Panc1 (cell line): ENCODE measurements at regions not wholly inside any gene's neighbourhood (a gene's known extent, or its start where the extent isn't known, plus 50 kb on each side); places are given as distances from the start of the nearest gene placed in this dataset.

ENCODE experiments used
- ATAC-seq: fragments of 200-7000 bp; cut with Tn5 transposase; 2 replicates; pipeline ENCODE4 v1.9.1; 2020; ENCODE audit warnings: mild to moderate bottlenecking, moderate library complexity
- BruUV-seq: library from RNA; stranded (reverse); fragments of 400-500 nt; replicated peaks from 2 replicates; lab custom pipeline; 2021; lab: Mats Ljungman, UMichigan
- CTCF ChIA-PET: fragments of 300-600 bp; sonication (Branson Sonifier 250); formaldehyde crosslinking; loops from one replicate; lab custom pipeline; 2022; ENCODE audit warnings: antibody characterized with exemption; lab: Charles Lee
- POLR2A ChIA-PET: fragments of 300-600 bp; sonication (Branson Sonifier 250); formaldehyde crosslinking; loops from one replicate; lab custom pipeline; 2022; ENCODE audit warnings: antibody characterized with exemption; lab: Charles Lee
- DNase-seq: peaks from one replicate; pipeline ENCODE4 v3.0.0-alpha.2; 2010; ENCODE audit warnings: low read depth, low spot score
- H3K27ac ChIP-seq: 2 replicates; pipeline ENCODE4 v1.5.1; 2011; ENCODE audit warnings: mild to moderate bottlenecking, low read length, inconsistent platforms
- H3K27me3 ChIP-seq: fragments of 200-500 bp; sonication (Bioruptor generic); 2 replicates; pipeline ENCODE4 v1.6.0; 2014; ENCODE audit warnings: low read length, inconsistent platforms; ENCODE audit not compliant: control insufficient read depth, insufficient read depth
- H3K36me3 ChIP-seq: fragments of 200-500 bp; sonication (Bioruptor generic); 2 replicates; pipeline ENCODE4 v1.5.1; 2014; ENCODE audit warnings: inconsistent platforms, mild to moderate bottlenecking, low read length, moderate library complexity; ENCODE audit not compliant: control insufficient read depth, insufficient read depth
- H3K4me1 ChIP-seq: 2 replicates; pipeline ENCODE4 v1.5.1; 2011; ENCODE audit warnings: inconsistent platforms, mild to moderate bottlenecking, low read length, moderate library complexity; ENCODE audit not compliant: control insufficient read depth, insufficient read depth
- H3K4me3 ChIP-seq, 2 experiments: 2 replicates each; pipeline ENCODE4 v1.5.1; 2011 to 2012; ENCODE audit warnings: low read depth in 2 of 2, low read length in 2 of 2, mild to moderate bottlenecking in 2 of 2, inconsistent platforms in 1 of 2, moderate library complexity in 1 of 2
- H3K9me3 ChIP-seq: fragments of 200-500 bp; sonication (Bioruptor generic); 2 replicates; pipeline ENCODE4 v1.5.1; 2014; ENCODE audit warnings: low read depth, mild to moderate bottlenecking, inconsistent platforms, low read length, moderate library complexity; ENCODE audit not compliant: control insufficient read depth, insufficient read depth
- POLR2AphosphoS5 ChIP-seq: IDR thresholded peaks from 2 replicates; pipeline ENCODE4 v1.6.1; 2012; ENCODE audit warnings: mild to moderate bottlenecking, low read depth, low read length, moderate library complexity
- SIN3A ChIP-seq: IDR thresholded peaks from 2 replicates; pipeline ENCODE4 v1.6.1; 2012; ENCODE audit warnings: low read depth, mild to moderate bottlenecking, low read length, moderate library complexity, borderline replicate concordance; ENCODE audit not compliant: insufficient read depth
- TCF7L2 ChIP-seq: IDR thresholded peaks from 2 replicates; pipeline ENCODE4 v1.6.1; 2011; ENCODE audit warnings: mild to moderate bottlenecking, low read depth, low read length, inconsistent platforms
- in situ Hi-C: cut with HindIII; loops from 2 replicates; pipeline ENCODE4 v1.10.0; 2016; ENCODE audit warnings: low sequenced_read_pairs, low pct_unique_long_range_greater_than_20kb
- intact Hi-C: fragments of 100-400 bp; cut with micrococcal nuclease; formaldehyde crosslinking; loops from one replicate; pipeline ENCODE4 v1.10.0; 2022; ENCODE audit not compliant: unreplicated experiment
- TF ChIP-seq, protein P1 (sequence below), 2 experiments: IDR thresholded peaks; 2 replicates each; pipeline ENCODE4 v1.6.1; 2011 to 2012; ENCODE audit warnings: low read depth in 2 of 2, control low read depth in 1 of 2, low read length in 1 of 2, mild to moderate bottlenecking in 1 of 2, moderate library complexity in 1 of 2; ENCODE audit not compliant: insufficient read depth in 1 of 2
- TF ChIP-seq, protein P2 (sequence below): fragments of 450-650 bp; IDR thresholded peaks from 2 replicates; pipeline ENCODE4 v1.5.1; 2017; ENCODE audit warnings: mild to moderate bottlenecking

DNA sequence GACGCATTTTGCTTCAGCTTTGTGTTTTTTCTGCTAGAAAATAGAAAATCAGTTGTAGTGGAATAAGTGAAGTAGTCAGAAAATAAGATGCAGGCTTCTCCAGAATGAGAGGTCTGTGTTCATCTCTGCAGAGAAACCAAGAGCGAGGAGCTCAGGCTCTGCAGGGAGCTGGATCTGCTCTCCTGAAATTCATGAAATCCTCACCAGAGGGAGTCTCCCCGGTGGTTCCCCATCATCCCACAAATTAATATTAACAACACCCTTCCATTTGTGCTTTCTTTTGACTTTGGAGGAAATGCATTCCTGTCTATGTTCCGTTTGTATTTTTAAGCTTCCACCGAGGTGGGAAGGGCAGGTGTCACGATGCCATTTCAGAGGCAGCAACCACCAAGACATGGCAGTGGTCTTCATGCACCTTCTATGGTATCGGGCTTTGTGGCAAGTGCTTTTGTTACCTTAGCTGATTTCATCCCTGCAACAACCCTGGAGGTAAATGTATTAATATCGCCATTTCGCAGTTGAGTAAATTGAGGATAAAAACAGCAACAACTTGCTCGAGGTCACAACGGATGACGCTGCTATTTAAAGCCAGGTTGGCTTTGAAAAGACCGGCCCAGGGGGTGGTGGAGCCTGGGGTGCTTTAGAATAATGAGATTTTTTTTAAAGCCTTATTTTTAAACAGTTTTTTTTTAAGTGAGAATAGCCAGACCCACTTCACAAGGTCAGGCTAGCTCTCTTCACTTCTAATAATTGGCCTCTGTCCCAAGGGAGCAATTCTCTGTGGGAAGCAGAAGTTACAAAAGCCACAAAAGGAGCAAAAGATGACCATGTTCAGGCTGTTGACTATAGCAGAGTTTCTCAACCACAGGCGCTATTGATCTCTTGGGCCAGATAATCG, 367.6 kb upstream of the ERCC4 start:
- ChIA-PET POLR2A (no interaction called here), CTCF (no interaction called here)
- DNase-seq (no peak), ATAC-seq (no peak)
- TF ChIP-seq POLR2AphosphoS5: no peak
- TF ChIP-seq, protein P1, sequence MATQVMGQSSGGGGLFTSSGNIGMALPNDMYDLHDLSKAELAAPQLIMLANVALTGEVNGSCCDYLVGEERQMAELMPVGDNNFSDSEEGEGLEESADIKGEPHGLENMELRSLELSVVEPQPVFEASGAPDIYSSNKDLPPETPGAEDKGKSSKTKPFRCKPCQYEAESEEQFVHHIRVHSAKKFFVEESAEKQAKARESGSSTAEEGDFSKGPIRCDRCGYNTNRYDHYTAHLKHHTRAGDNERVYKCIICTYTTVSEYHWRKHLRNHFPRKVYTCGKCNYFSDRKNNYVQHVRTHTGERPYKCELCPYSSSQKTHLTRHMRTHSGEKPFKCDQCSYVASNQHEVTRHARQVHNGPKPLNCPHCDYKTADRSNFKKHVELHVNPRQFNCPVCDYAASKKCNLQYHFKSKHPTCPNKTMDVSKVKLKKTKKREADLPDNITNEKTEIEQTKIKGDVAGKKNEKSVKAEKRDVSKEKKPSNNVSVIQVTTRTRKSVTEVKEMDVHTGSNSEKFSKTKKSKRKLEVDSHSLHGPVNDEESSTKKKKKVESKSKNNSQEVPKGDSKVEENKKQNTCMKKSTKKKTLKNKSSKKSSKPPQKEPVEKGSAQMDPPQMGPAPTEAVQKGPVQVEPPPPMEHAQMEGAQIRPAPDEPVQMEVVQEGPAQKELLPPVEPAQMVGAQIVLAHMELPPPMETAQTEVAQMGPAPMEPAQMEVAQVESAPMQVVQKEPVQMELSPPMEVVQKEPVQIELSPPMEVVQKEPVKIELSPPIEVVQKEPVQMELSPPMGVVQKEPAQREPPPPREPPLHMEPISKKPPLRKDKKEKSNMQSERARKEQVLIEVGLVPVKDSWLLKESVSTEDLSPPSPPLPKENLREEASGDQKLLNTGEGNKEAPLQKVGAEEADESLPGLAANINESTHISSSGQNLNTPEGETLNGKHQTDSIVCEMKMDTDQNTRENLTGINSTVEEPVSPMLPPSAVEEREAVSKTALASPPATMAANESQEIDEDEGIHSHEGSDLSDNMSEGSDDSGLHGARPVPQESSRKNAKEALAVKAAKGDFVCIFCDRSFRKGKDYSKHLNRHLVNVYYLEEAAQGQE (IDR thresholded peaks at IDR 0.05; ENCODE audit: insufficient read depth in 1 of 2, low read depth in 2 of 2, low read length in 1 of 2): no peak
- TF ChIP-seq SIN3A: no peak
- TF ChIP-seq TCF7L2: no peak
- TF ChIP-seq, protein P2, sequence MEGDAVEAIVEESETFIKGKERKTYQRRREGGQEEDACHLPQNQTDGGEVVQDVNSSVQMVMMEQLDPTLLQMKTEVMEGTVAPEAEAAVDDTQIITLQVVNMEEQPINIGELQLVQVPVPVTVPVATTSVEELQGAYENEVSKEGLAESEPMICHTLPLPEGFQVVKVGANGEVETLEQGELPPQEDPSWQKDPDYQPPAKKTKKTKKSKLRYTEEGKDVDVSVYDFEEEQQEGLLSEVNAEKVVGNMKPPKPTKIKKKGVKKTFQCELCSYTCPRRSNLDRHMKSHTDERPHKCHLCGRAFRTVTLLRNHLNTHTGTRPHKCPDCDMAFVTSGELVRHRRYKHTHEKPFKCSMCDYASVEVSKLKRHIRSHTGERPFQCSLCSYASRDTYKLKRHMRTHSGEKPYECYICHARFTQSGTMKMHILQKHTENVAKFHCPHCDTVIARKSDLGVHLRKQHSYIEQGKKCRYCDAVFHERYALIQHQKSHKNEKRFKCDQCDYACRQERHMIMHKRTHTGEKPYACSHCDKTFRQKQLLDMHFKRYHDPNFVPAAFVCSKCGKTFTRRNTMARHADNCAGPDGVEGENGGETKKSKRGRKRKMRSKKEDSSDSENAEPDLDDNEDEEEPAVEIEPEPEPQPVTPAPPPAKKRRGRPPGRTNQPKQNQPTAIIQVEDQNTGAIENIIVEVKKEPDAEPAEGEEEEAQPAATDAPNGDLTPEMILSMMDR: no peak; the same call in 1 of the 2 replicates
- H3K4me3 ChIP-seq: no peak overlapping the region
- intact Hi-C loops: no loop called here
- in situ Hi-C loops: no loop called here
- no peaks in the 10 kb centered on the region for H3K9me3 ChIP-seq
- no peaks in the 10 kb centered on the region for H3K36me3 ChIP-seq
- H3K4me1 ChIP-seq: no peaks in the 10 kb centered on the region
- no peak overlapping the region for H3K27ac ChIP-seq
- H3K27me3 ChIP-seq: peaks cover 2% of the 10 kb centered on the region; the same call in 1 of the 2 replicates
- BruUV-seq: no TSS peak

- H3K27ac ChIP-seq: no peak overlapping the region
- DNase-seq (no peak), ATAC-seq (no peak)
- intact Hi-C loops (no loop called here), in situ Hi-C loops (no loop called here)
- H3K4me1 ChIP-seq: no peaks in the 10 kb centered on the region
- no peaks in the 10 kb centered on the region for H3K9me3 ChIP-seq
- CTCF ChIA-PET: no interaction called here
- H3K4me3 ChIP-seq: no peak overlapping the region
- H3K36me3 ChIP-seq: no peaks in the 10 kb centered on the region
- peaks cover 2% of the 10 kb centered on the region; the same call in 1 of the 2 replicates for H3K27me3 ChIP-seq
- BruUV-seq: no TSS peak
- TF ChIP-seq SIN3A: no peak
- no peak for TF ChIP-seq TCF7L2
- TF ChIP-seq, protein P2: no peak
- TF ChIP-seq, protein P1 (IDR thresholded peaks at IDR 0.05; ENCODE audit: insufficient read depth in 1 of 2, low read depth in 2 of 2, low read length in 1 of 2): no peak
- no peak for TF ChIP-seq POLR2AphosphoS5
- POLR2A ChIA-PET: no interaction called here
Observed at GRCh38 chr16:13552960-13553257, 367.0 kb upstream of the ERCC4 start.
